H1 (cell line): ENCODE measurements at regions not wholly inside any gene's neighbourhood (a gene's known extent, or its start where the extent isn't known, plus 50 kb on each side); places are given as distances from the start of the nearest gene placed in this dataset.

Experiments used
- CTCF ChIA-PET: fragments of 300-600 bp; sonication (Branson Sonifier 250); formaldehyde crosslinking; loops from one replicate; lab custom pipeline; 2021; ENCODE audit not compliant: partially characterized antibody; lab: Charles Lee
- POLR2A ChIA-PET: fragments of 300-600 bp; sonication (Branson Sonifier 250); formaldehyde crosslinking; loops from one replicate; lab custom pipeline; 2021; ENCODE audit warnings: inconsistent platforms; ENCODE audit not compliant: partially characterized antibody; lab: Charles Lee
- DNase-seq, 2 experiments: peaks; one replicate each; pipeline versions ENCODE4 v3.0.0 to v3.0.0-alpha.2; 2010 to 2022; ENCODE audit warnings: low spot score in 2 of 2, low read depth in 1 of 2, mixed read lengths in 1 of 2
- FAIRE-seq: peaks from 2 replicates; lab custom pipeline; 2011; peaks lifted over from hg19 to GRCh38; lab: Jason Lieb, UNC
- H2AFZ ChIP-seq: 2 replicates; pipeline ENCODE4 v1.8.1; 2012; ENCODE audit warnings: low read length, inconsistent platforms
- H2AK5ac ChIP-seq: 2 replicates; pipeline ENCODE4 v1.6.1; 2013; ENCODE audit warnings: low read depth, low read length
- H2BK120ac ChIP-seq: replicated peaks from 2 replicates; pipeline ENCODE3; 2013; ENCODE audit warnings: low read depth, low read length, inconsistent platforms
- H2BK12ac ChIP-seq: 2 replicates; pipeline ENCODE4 v1.6.1; 2013; ENCODE audit warnings: low read depth, low read length
- H2BK15ac ChIP-seq: 2 replicates; pipeline ENCODE4 v1.6.1; 2013; ENCODE audit warnings: low read length
- H2BK20ac ChIP-seq: 2 replicates; pipeline ENCODE4 v1.6.1; 2013; ENCODE audit warnings: low read length
- H2BK5ac ChIP-seq: 2 replicates; pipeline ENCODE4 v1.6.1; 2013; ENCODE audit warnings: low read depth, low read length
- H3K14ac ChIP-seq: 2 replicates; pipeline ENCODE4 v1.6.1; 2013; ENCODE audit warnings: inconsistent platforms; ENCODE audit not compliant: insufficient read length
- H3K18ac ChIP-seq: 2 replicates; pipeline ENCODE4 v1.6.1; 2013; ENCODE audit warnings: low read length; ENCODE audit errors: extremely low read depth
- H3K23ac ChIP-seq: 2 replicates; pipeline ENCODE4 v1.6.1; 2013; ENCODE audit warnings: inconsistent platforms; ENCODE audit not compliant: insufficient read length
- H3K23me2 ChIP-seq: 2 replicates; pipeline ENCODE4 v1.6.1; 2013; ENCODE audit warnings: low read depth, low read length
- H3K27ac ChIP-seq: 2 replicates; pipeline ENCODE4 v1.6.1; 2011; ENCODE audit warnings: low read depth, low read length, inconsistent platforms
- H3K27me3 ChIP-seq, 4 experiments: replicated peaks in 1 of 4; 1 replicate in 1 of 4; 2 replicates in 3 of 4; pipeline versions ENCODE4 v1.6.1 to v1.8.1; 2011 to 2013; ENCODE audit warnings: low read length in 3 of 4, mild to moderate bottlenecking in 3 of 4, inconsistent platforms in 2 of 4, mixed read lengths in 2 of 4, moderate library complexity in 1 of 4; ENCODE audit not compliant: control insufficient read depth in 3 of 4, insufficient read depth in 3 of 4; ENCODE audit errors: extremely low read depth in 1 of 4
- H3K36me3 ChIP-seq, 4 experiments: 2 replicates each; pipeline versions ENCODE4 v1.6.1 to v1.8.1; 2011 to 2013; ENCODE audit warnings: mild to moderate bottlenecking in 4 of 4, low read length in 3 of 4, moderate library complexity in 2 of 4, control low read depth in 1 of 4, inconsistent platforms in 1 of 4; ENCODE audit not compliant: insufficient read depth in 4 of 4, control insufficient read depth in 2 of 4
- H3K4ac ChIP-seq: replicated peaks from 2 replicates; pipeline ENCODE3; 2013; ENCODE audit warnings: low read length, low read depth, mixed read lengths, inconsistent platforms; ENCODE audit not compliant: insufficient read length
- H3K4me1 ChIP-seq, 4 experiments: replicated peaks in 1 of 4; 1 replicate in 1 of 4; 2 replicates in 3 of 4; pipeline versions ENCODE4 v1.6.1 to v1.8.1; 2011 to 2013; ENCODE audit warnings: low read length in 3 of 4, inconsistent platforms in 2 of 4, mixed read lengths in 1 of 4; ENCODE audit not compliant: insufficient read depth in 4 of 4, control insufficient read depth in 3 of 4
- H3K4me2 ChIP-seq, 2 experiments: 2 replicates each; pipeline versions ENCODE4 v1.6.1 to v1.8.1; 2011 to 2013; ENCODE audit warnings: low read depth in 2 of 2, low read length in 2 of 2, control low read depth in 1 of 2, inconsistent platforms in 1 of 2, mild to moderate bottlenecking in 1 of 2; ENCODE audit not compliant: insufficient read depth in 1 of 2
- H3K4me3 ChIP-seq, 4 experiments: fragments of 200-600, 300-600 bp in 1 of 4; sonication (generic), shearing (Covaris generic), sonication (Bioruptor Twin) in 1 of 4; 2 replicates each; pipeline versions ENCODE4 v1.5.1 to v1.8.1; 2011 to 2016; ENCODE audit warnings: low read length in 4 of 4, low read depth in 3 of 4, control low read depth in 2 of 4, inconsistent platforms in 2 of 4, mild to moderate bottlenecking in 2 of 4, mixed read lengths in 1 of 4, moderate library complexity in 1 of 4; ENCODE audit not compliant: insufficient read depth in 2 of 4; ENCODE audit errors: extremely low read depth in 1 of 4
- H3K56ac ChIP-seq: replicated peaks from 2 replicates; pipeline ENCODE3; 2013; ENCODE audit warnings: low read depth, mild to moderate bottlenecking, mixed read lengths, low read length, inconsistent platforms; ENCODE audit not compliant: insufficient read length
- H3K79me1 ChIP-seq: 2 replicates; pipeline ENCODE4 v1.6.1; 2013; ENCODE audit warnings: low read depth, low read length, control low read depth
- H3K79me2 ChIP-seq, 2 experiments: 2 replicates each; pipeline versions ENCODE4 v1.6.1 to v1.8.1; 2012 to 2013; ENCODE audit warnings: low read length in 2 of 2, mild to moderate bottlenecking in 2 of 2, inconsistent platforms in 1 of 2; ENCODE audit not compliant: insufficient read depth in 2 of 2, control insufficient read depth in 1 of 2
- H3K9ac ChIP-seq, 4 experiments: replicated peaks in 1 of 4; 1 replicate in 1 of 4; 2 replicates in 3 of 4; pipeline versions ENCODE4 v1.6.1 to v1.8.1; 2011 to 2013; ENCODE audit warnings: low read depth in 3 of 4, low read length in 3 of 4, control low read depth in 2 of 4, mild to moderate bottlenecking in 2 of 4, moderate library complexity in 2 of 4, inconsistent platforms in 1 of 4; ENCODE audit errors: extremely low read depth in 1 of 4
- H3K9me3 ChIP-seq, 2 experiments: 2 replicates each; pipeline versions ENCODE4 v1.6.1 to v1.8.1; 2012 to 2013; ENCODE audit warnings: mild to moderate bottlenecking in 2 of 2, moderate library complexity in 2 of 2, control low read depth in 1 of 2, inconsistent platforms in 1 of 2, low read depth in 1 of 2, low read length in 1 of 2, mixed read lengths in 1 of 2; ENCODE audit not compliant: insufficient read depth in 2 of 2
- H4K20me1 ChIP-seq, 2 experiments: replicated peaks in 1 of 2; 2 replicates each; pipeline versions ENCODE3 to v1.8.1; 2011 to 2013; ENCODE audit warnings: inconsistent platforms in 2 of 2, low read length in 2 of 2, mild to moderate bottlenecking in 1 of 2; ENCODE audit not compliant: insufficient read depth in 2 of 2, control insufficient read depth in 1 of 2
- H4K5ac ChIP-seq: 2 replicates; pipeline ENCODE4 v1.6.1; 2013; ENCODE audit warnings: low read length, low read depth, mixed read lengths, inconsistent platforms; ENCODE audit not compliant: insufficient read length
- H4K8ac ChIP-seq: 2 replicates; pipeline ENCODE4 v1.8.0; 2013; ENCODE audit warnings: mild to moderate bottlenecking, moderate library complexity, low read length, inconsistent platforms; ENCODE audit not compliant: insufficient read depth; ENCODE audit errors: extremely low read depth
- H4K91ac ChIP-seq: replicated peaks from 2 replicates; pipeline ENCODE3; 2013; ENCODE audit warnings: low read length, mixed read lengths, inconsistent platforms; ENCODE audit not compliant: insufficient read length
- BRCA1 ChIP-seq: IDR thresholded peaks from 2 replicates; pipeline ENCODE4 v1.6.1; 2012; ENCODE audit warnings: low read depth, low read length, improper control_type of control experiment
- CBX8 ChIP-seq: fragments of 300-800, 300-1000 bp; sonication (generic); IDR thresholded peaks from 2 replicates; pipeline ENCODE4 v1.7.1; 2016; ENCODE audit warnings: low read depth, low read length, borderline replicate concordance
- CEBPB ChIP-seq: IDR thresholded peaks from 2 replicates; pipeline ENCODE4 v1.6.1; 2012; ENCODE audit warnings: low read depth, low read length
- EGR1 ChIP-seq: IDR thresholded peaks from 2 replicates; pipeline ENCODE4 v1.6.1; 2011; ENCODE audit warnings: low read depth, low read length, borderline replicate concordance
- FOSL1 ChIP-seq: IDR thresholded peaks from 2 replicates; pipeline ENCODE4 v1.6.1; 2011; ENCODE audit warnings: mild to moderate bottlenecking, low read depth, low read length, moderate library complexity; ENCODE audit not compliant: insufficient read depth
- MAX ChIP-seq: IDR thresholded peaks from 2 replicates; pipeline ENCODE4 v1.6.1; 2012; ENCODE audit warnings: inconsistent platforms
- NANOG ChIP-seq: IDR thresholded peaks from 2 replicates; pipeline ENCODE4 v1.6.1; 2011; ENCODE audit warnings: low read length, low read depth, mild to moderate bottlenecking, inconsistent platforms; ENCODE audit not compliant: insufficient read depth, poor library complexity, severe bottlenecking
- NRF1 ChIP-seq: IDR thresholded peaks from 2 replicates; pipeline ENCODE4 v1.6.1; 2011; ENCODE audit warnings: mild to moderate bottlenecking, low read depth, low read length, improper control_type of control experiment
- POU5F1 ChIP-seq: IDR thresholded peaks from 2 replicates; pipeline ENCODE4 v1.6.1; 2011; ENCODE audit warnings: low read depth, mild to moderate bottlenecking, low read length, moderate library complexity
- RAD21 ChIP-seq, 2 experiments: IDR thresholded peaks in 1 of 2; conservative IDR thresholded peaks in 1 of 2; 2 replicates each; pipeline ENCODE4 v1.6.1; 2011; ENCODE audit warnings: low read depth in 2 of 2, low read length in 2 of 2, improper control_type of control experiment in 1 of 2, inconsistent platforms in 1 of 2, mild to moderate bottlenecking in 1 of 2, moderate library complexity in 1 of 2
- SP1 ChIP-seq: IDR thresholded peaks from 2 replicates; pipeline ENCODE4 v1.6.1; 2011; ENCODE audit warnings: low read depth, low read length
- TAF1 ChIP-seq: IDR thresholded peaks from 2 replicates; pipeline ENCODE4 v1.6.1; 2011; ENCODE audit warnings: mild to moderate bottlenecking, low read depth, low read length
- TEAD4 ChIP-seq: IDR thresholded peaks from 2 replicates; pipeline ENCODE4 v1.6.1; 2012; ENCODE audit warnings: low read depth, low read length, inconsistent platforms, mixed read lengths

- Histone ChIP-seq H3K27me3 (no peaks in the 10 kb centered on the region), H2BK15ac (no peak overlapping the region), H2BK12ac (no peak overlapping the region), H3K9me3 (no peaks in the 10 kb centered on the region), H4K91ac (no peak overlapping the region), H2AK5ac (no peak overlapping the region), H4K20me1 (no peaks in the 10 kb centered on the region), H4K5ac (no peak overlapping the region), H2AFZ (no peak overlapping the region), H3K4me1 (no peaks in the 10 kb centered on the region), H2BK5ac (no peak overlapping the region), H3K4me2 (no peak overlapping the region), H3K79me2 (no peaks in the 10 kb centered on the region), H3K4me3 (no peak overlapping the region), H3K56ac (no peak overlapping the region), H2BK20ac (no peak overlapping the region), H2BK120ac (no peak overlapping the region), H3K79me1 (no peaks in the 10 kb centered on the region), H3K18ac (no peak overlapping the region), H3K27ac (no peak overlapping the region), H3K9ac (no peak overlapping the region), H3K23me2 (no peaks in the 10 kb centered on the region), H3K14ac (no peak overlapping the region), H3K36me3 (no peaks in the 10 kb centered on the region), H3K4ac (no peak overlapping the region), H4K8ac (no peak overlapping the region), H3K23ac (no peak overlapping the region)
- no peak for FAIRE-seq
- DNase-seq = no peak
- POLR2A ChIA-PET = no interaction called here
- CTCF ChIA-PET = no interaction called here
- TF ChIP-seq SP1 (no peak), TAF1 (no peak), TEAD4 (no peak), NRF1 (no peak), BRCA1 (no peak), RAD21 (IDR thresholded peaks at IDR 0.05 in 1 of 2, conservative IDR thresholded peaks at IDR 0.05 in 1 of 2; ENCODE audit: low read depth in 2 of 2, low read length in 2 of 2) (no peak), NANOG (no peak), POU5F1 (no peak), FOSL1 (no peak), CEBPB (no peak), EGR1 (no peak), CBX8 (no peak), MAX (no peak)
Measured at GRCh38 chr15:31545257-31545656, 218.6 kb downstream of the KLF13 start.
